Endothelial cell of umbilical vein (primary cell): ENCODE measurements at regions not wholly inside any gene's neighbourhood (a gene's known extent, or its start where the extent isn't known, plus 50 kb on each side); places are given as distances from the start of the nearest gene placed in this dataset.

Experiments used
- BruUV-seq: library from RNA; stranded (reverse); fragments of 400-500 nt; replicated peaks from 2 replicates; lab custom pipeline; 2021; lab: Mats Ljungman, UMichigan
- CTCF ChIA-PET: fragments of 300-600, 350-600 bp; sonication (Branson Sonifier 250); formaldehyde crosslinking; loops from one replicate; lab custom pipeline; 2021; ENCODE audit warnings: antibody characterized with exemption, inconsistent platforms; lab: Charles Lee
- POLR2A ChIA-PET: fragments of 300-600, 350-600 bp; sonication (Branson Sonifier 250); formaldehyde crosslinking; loops from one replicate; lab custom pipeline; 2021; ENCODE audit warnings: antibody characterized with exemption, inconsistent platforms; lab: Charles Lee
- DNase-seq: peaks from one replicate; pipeline ENCODE4 v3.0.0-alpha.2; 2011; ENCODE audit warnings: low read depth, low spot score
- FAIRE-seq: peaks from 2 replicates; lab custom pipeline; 2011; peaks lifted over from hg19 to GRCh38; lab: Jason Lieb, UNC
- H2AFZ ChIP-seq: 2 replicates; pipeline ENCODE4 v1.6.0; 2012; ENCODE audit warnings: low read depth, low read length, control low read depth, inconsistent platforms
- H3K27ac ChIP-seq: 2 replicates; pipeline ENCODE4 v1.5.1; 2011; ENCODE audit warnings: low read depth, mild to moderate bottlenecking, control low read depth, low read length, moderate library complexity; ENCODE audit not compliant: insufficient read depth
- H3K27me3 ChIP-seq, 2 experiments: 2 replicates each; pipeline versions ENCODE4 v1.6.0 to v1.6.1; 2011; ENCODE audit warnings: low read length in 2 of 2, mixed read lengths in 1 of 2; ENCODE audit not compliant: control insufficient read depth in 2 of 2, insufficient read depth in 2 of 2
- H3K36me3 ChIP-seq, 2 experiments: 2 replicates in 1 of 2; 3 replicates in 1 of 2; pipeline ENCODE4 v1.5.1; 2011; ENCODE audit warnings: low read length in 2 of 2, mild to moderate bottlenecking in 1 of 2, moderate library complexity in 1 of 2; ENCODE audit not compliant: control insufficient read depth in 2 of 2, insufficient read depth in 2 of 2; ENCODE audit errors: extremely low read depth in 1 of 2
- H3K4me1 ChIP-seq: 3 replicates; pipeline ENCODE4 v1.5.1; 2011; ENCODE audit warnings: mild to moderate bottlenecking, low read length; ENCODE audit not compliant: control insufficient read depth, insufficient read depth; ENCODE audit errors: extremely low read depth
- H3K4me2 ChIP-seq: 2 replicates; pipeline ENCODE4 v1.6.1; 2011; ENCODE audit warnings: low read length, control low read depth, mixed read lengths; ENCODE audit not compliant: insufficient read depth
- H3K4me3 ChIP-seq, 3 experiments: fragments of 200-600 bp in 1 of 3; sonication (generic), shearing (Covaris generic) in 1 of 3; replicated peaks in 1 of 3; 2 replicates each; pipeline ENCODE4 v1.5.1; 2011 to 2016; ENCODE audit warnings: control low read depth in 3 of 3, low read length in 3 of 3, mild to moderate bottlenecking in 2 of 3, inconsistent platforms in 1 of 3, low read depth in 1 of 3, moderate library complexity in 1 of 3; ENCODE audit not compliant: insufficient read depth in 1 of 3
- H3K79me2 ChIP-seq: 2 replicates; pipeline ENCODE4 v1.6.0; 2012; ENCODE audit warnings: low read length, inconsistent platforms; ENCODE audit not compliant: control insufficient read depth, insufficient read depth
- H3K9ac ChIP-seq: replicated peaks from 2 replicates; pipeline ENCODE3; 2011; ENCODE audit warnings: low read length, control low read depth; ENCODE audit not compliant: insufficient read depth; ENCODE audit errors: extremely low read depth
- H3K9me1 ChIP-seq: replicated peaks from 3 replicates; pipeline ENCODE4 v1.6.0; 2011; ENCODE audit warnings: mild to moderate bottlenecking, low read length; ENCODE audit not compliant: control insufficient read depth, insufficient read depth; ENCODE audit errors: extremely low read depth
- H3K9me3 ChIP-seq: replicated peaks from 2 replicates; pipeline ENCODE4 v1.5.1; 2012; ENCODE audit warnings: low read length, inconsistent platforms; ENCODE audit not compliant: control insufficient read depth, insufficient read depth
- H4K20me1 ChIP-seq: replicated peaks from 2 replicates; pipeline ENCODE3; 2011; ENCODE audit warnings: mild to moderate bottlenecking, low read length; ENCODE audit not compliant: control insufficient read depth, insufficient read depth; ENCODE audit errors: extremely low read depth
- CTCF ChIP-seq, 2 donors: IDR thresholded peaks; 1 replicate in 1 of 2; 2 replicates in 1 of 2; pipeline ENCODE4 v1.5.1; 2011; ENCODE audit warnings: low read length in 2 of 2, mild to moderate bottlenecking in 2 of 2, moderate library complexity in 2 of 2, control low read depth in 1 of 2, inconsistent platforms in 1 of 2, low read depth in 1 of 2; ENCODE audit not compliant: insufficient read depth in 1 of 2; ENCODE audit errors: extremely low read depth in 1 of 2
- EZH2 ChIP-seq: IDR thresholded peaks from 2 replicates; pipeline ENCODE4 v1.6.1; 2012; ENCODE audit warnings: borderline replicate concordance, low read depth, mild to moderate bottlenecking, moderate library complexity, low read length, inconsistent platforms; ENCODE audit not compliant: severe bottlenecking
- FOS ChIP-seq: IDR thresholded peaks from 2 replicates; pipeline ENCODE4 v1.6.1; 2011; ENCODE audit warnings: mild to moderate bottlenecking, low read length, moderate library complexity, borderline replicate concordance; ENCODE audit not compliant: insufficient read depth
- GATA2 ChIP-seq: IDR thresholded peaks from 2 replicates; pipeline ENCODE4 v1.7.0; 2011; ENCODE audit warnings: low read depth, mild to moderate bottlenecking, moderate library complexity, mixed read lengths, low read length; ENCODE audit not compliant: insufficient read length, insufficient read depth
- JUN ChIP-seq: IDR thresholded peaks from 2 replicates; pipeline ENCODE4 v1.6.1; 2011; ENCODE audit warnings: borderline replicate concordance, low read depth; ENCODE audit not compliant: insufficient read length, insufficient read depth
- MAX ChIP-seq: IDR thresholded peaks from 2 replicates; pipeline ENCODE4 v1.6.1; 2011; ENCODE audit not compliant: insufficient read depth, insufficient read length
- POLR2AphosphoS5 ChIP-seq: IDR thresholded peaks from 2 replicates; pipeline ENCODE4 v1.6.1; 2012; ENCODE audit warnings: low read depth, mild to moderate bottlenecking, control low read depth, low read length, moderate library complexity; ENCODE audit not compliant: insufficient read depth
- dilution Hi-C: fragments of 300-500 bp; cut with MboI; formaldehyde crosslinking; loops from one replicate; pipeline ENCODE4 v1.15.0; 2019; ENCODE audit warnings: low sequenced_read_pairs; ENCODE audit not compliant: extremely low pct_ligation_motif_present
- intact Hi-C: fragments of 100-400 bp; cut with micrococcal nuclease; formaldehyde crosslinking; loops from one replicate; pipeline ENCODE4 v1.10.0; 2022

GRCh38 chr9:7242126-7242525 is 484.4 kb downstream of the KDM4C start:
- intact Hi-C loops, result no loop called here
- Histone ChIP-seq H4K20me1 (no peaks in the 10 kb centered on the region), H3K27ac (no peak overlapping the region), H2AFZ (no peak overlapping the region), H3K9ac (no peak overlapping the region), H3K4me3 (no peak overlapping the region), H3K9me1 (no peaks in the 10 kb centered on the region), H3K4me2 (no peak overlapping the region), H3K4me1 (no peaks in the 10 kb centered on the region), H3K9me3 (no peaks in the 10 kb centered on the region), H3K79me2 (no peaks in the 10 kb centered on the region), H3K36me3 (no peaks in the 10 kb centered on the region), H3K27me3 (peaks cover 0 to 2% of the 10 kb centered on the region in 2 experiments)
- no peak for DNase-seq
- POLR2A ChIA-PET, result no interaction called here
- no peak for FAIRE-seq
- dilution Hi-C loops, result no loop called here
- BruUV-seq, result no TSS peak
- TF ChIP-seq MAX, result no peak
- no peak for TF ChIP-seq FOS
- no peak for TF ChIP-seq CTCF (IDR thresholded peaks at IDR 0.05; ENCODE audit: extremely low read depth in 1 of 2, insufficient read depth in 1 of 2, low read depth in 1 of 2, low read length in 2 of 2)
- no peak for TF ChIP-seq EZH2
- no peak for TF ChIP-seq POLR2AphosphoS5
- TF ChIP-seq JUN, result no peak
- TF ChIP-seq GATA2, result no peak
- CTCF ChIA-PET, result interaction anchor here (2.1 kb wide), 1 partner anchor 8 kb away, joined by 9 read pairs; no protein-coding TSS in a partner anchor
